ENCODE measurements at regions not wholly inside any gene's neighbourhood (a gene's known extent, or its start where the extent isn't known, plus 50 kb on each side); places are given as distances from the start of the nearest gene placed in this dataset.

DNA sequence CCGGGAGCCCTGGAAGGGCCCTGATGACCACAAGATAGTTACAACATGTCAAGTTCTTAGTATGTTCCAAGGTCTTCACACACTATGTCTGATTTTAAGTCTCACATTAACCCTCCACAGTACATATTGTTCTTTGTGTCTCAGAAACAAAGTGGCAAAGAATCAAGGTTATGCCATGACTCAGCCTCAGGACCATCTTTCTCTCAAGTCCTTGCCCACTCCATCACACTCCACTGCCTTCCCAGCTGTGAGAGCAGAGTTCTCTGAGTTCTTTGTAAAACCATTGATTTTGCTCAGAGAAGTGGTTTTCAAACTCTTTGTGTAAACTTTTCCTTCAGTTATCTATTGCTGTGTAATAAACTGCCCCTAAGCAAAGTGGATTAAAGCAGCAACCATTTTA lies 67.9 kb upstream of the C3orf80 start (continued):
- TF ChIP-seq MXI1 (IDR thresholded peaks at IDR 0.05; ENCODE audit: borderline replicate concordance, low read depth, low read length): no peak

DNA sequence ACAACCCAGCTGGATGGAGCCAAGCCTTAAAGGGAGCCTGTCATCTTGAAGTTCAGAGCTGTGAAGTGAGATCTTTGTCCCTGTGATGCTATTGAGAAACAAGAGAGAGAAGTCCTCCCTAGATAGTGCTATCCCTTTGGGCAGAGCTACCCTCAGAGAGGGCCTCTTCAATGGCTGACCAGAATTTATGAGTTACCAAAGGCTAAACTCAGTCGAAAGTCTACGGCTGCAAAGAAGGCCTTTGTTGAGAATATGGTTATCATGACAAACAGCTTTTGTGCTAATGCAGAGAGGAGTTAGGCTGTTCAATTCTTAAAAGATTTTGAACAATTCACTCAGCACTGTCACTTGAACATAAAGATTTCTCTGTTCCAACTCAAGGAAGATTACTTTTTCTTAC lies 65.9 kb upstream of the C3orf80 start:
- DNase-seq (ENCODE audit: low spot score) (no peak), FAIRE-seq (no peak), ATAC-seq (no peak)
- Histone ChIP-seq H3K27ac (ENCODE audit: extremely low read length, insufficient read depth, low read length) (no peak overlapping the region), H4K20me1 (ENCODE audit: insufficient read depth, low read length) (no peaks in the 10 kb centered on the region), H3K27me3 (ENCODE audit: control insufficient read depth in 1 of 2, insufficient read depth in 2 of 2, low read length in 2 of 2) (no peaks in the 10 kb centered on the region; a peak in 2 of 5 replicates), H3K9me3 (ENCODE audit: low read length) (no peaks in the 10 kb centered on the region), H2AFZ (ENCODE audit: low read length) (no peak overlapping the region), H3K9ac (ENCODE audit: insufficient read depth, low read depth, low read length) (no peak overlapping the region), H3K4me3 (replicated peaks in 1 of 3; ENCODE audit: insufficient read depth in 1 of 3, low read depth in 2 of 3, low read length in 3 of 3) (no peak overlapping the region), H3K4me2 (ENCODE audit: low read depth, low read length) (no peak overlapping the region), H3K36me3 (replicated peaks in 1 of 2; ENCODE audit: control insufficient read depth in 1 of 2, insufficient read depth in 2 of 2, low read length in 2 of 2) (no peaks in the 10 kb centered on the region), H3K4me1 (ENCODE audit: insufficient read depth, low read length) (no peaks in the 10 kb centered on the region), H3K79me2 (ENCODE audit: insufficient read depth, low read length) (no peaks in the 10 kb centered on the region)
- in situ Hi-C loops (cut with HindIII; ENCODE audit: extremely low pct_ligation_motif_present, low pct_unique_long_range_greater_than_20kb): no loop called here
- 13% methylated on average over 2 of the region's 2 CpGs for WGBS (ENCODE audit: low lambda C conversion rate)
- intact Hi-C loops (cut with micrococcal nuclease; ENCODE audit: unreplicated experiment): no loop called here
- CTCF ChIA-PET (ENCODE audit: low intra/inter-chr PET ratio, low total read pairs): no interaction called here
- BruUV-seq (replicated peaks): no TSS peak
- TF ChIP-seq, protein P1, sequence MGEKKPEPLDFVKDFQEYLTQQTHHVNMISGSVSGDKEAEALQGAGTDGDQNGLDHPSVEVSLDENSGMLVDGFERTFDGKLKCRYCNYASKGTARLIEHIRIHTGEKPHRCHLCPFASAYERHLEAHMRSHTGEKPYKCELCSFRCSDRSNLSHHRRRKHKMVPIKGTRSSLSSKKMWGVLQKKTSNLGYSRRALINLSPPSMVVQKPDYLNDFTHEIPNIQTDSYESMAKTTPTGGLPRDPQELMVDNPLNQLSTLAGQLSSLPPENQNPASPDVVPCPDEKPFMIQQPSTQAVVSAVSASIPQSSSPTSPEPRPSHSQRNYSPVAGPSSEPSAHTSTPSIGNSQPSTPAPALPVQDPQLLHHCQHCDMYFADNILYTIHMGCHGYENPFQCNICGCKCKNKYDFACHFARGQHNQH (CRISPR knock-in tag; IDR thresholded peaks at IDR 0.05): no peak
- TF ChIP-seq ZNF674 (CRISPR knock-in tag; IDR thresholded peaks at IDR 0.05; ENCODE audit: low read depth) (no peak), FLYWCH1 (CRISPR knock-in tag; IDR thresholded peaks at IDR 0.05) (no peak), MTA3 (CRISPR knock-in tag; IDR thresholded peaks at IDR 0.05) (no peak), ZBTB1 (CRISPR knock-in tag; IDR thresholded peaks at IDR 0.05; ENCODE audit: borderline replicate concordance) (no peak)
- POLR2A ChIA-PET: no interaction called here

DNA sequence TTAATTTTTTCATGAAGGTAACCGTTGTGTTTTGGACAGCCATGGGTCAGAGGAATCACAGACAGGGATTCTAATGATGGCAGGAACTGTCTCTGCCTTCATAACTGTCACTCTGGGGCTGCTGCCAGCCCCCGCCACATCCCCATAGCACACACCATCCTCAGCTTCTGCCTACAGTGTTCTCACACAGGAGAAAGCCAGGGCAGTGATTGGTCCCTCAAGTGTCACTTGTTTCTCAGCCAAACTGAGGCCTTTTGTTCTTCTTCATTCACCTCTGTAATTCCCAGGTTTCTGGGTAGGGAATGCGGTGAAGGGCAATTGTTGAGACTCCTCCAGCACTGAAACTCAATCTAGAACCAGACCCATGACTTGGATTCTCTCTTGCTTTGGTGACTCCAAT lies 65.4 kb upstream of the C3orf80 start:
- ATAC-seq (no peak), DNase-seq (ENCODE audit: low spot score) (no peak), FAIRE-seq (no peak)
- no peak overlapping the region for H3K4me2 ChIP-seq (ENCODE audit: low read depth, low read length)
- no peak overlapping the region for H3K27ac ChIP-seq (ENCODE audit: extremely low read length, insufficient read depth, low read length)
- in situ Hi-C loops (cut with HindIII; ENCODE audit: extremely low pct_ligation_motif_present, low pct_unique_long_range_greater_than_20kb) (loop anchor here (5.0 kb wide), 3 partner anchors 182 to 327 kb away; no protein-coding TSS in a partner anchor), intact Hi-C loops (cut with micrococcal nuclease; ENCODE audit: unreplicated experiment) (loop anchor here (5.0 kb wide), 1 partner anchor 327 kb away; no protein-coding TSS in a partner anchor)
- no peaks in the 10 kb centered on the region; a peak in 2 of 5 replicates for H3K27me3 ChIP-seq (ENCODE audit: control insufficient read depth in 1 of 2, insufficient read depth in 2 of 2, low read length in 2 of 2)
- no peaks in the 10 kb centered on the region for H3K9me3 ChIP-seq (ENCODE audit: low read length)
- no peaks in the 10 kb centered on the region for H3K36me3 ChIP-seq (replicated peaks in 1 of 2; ENCODE audit: control insufficient read depth in 1 of 2, insufficient read depth in 2 of 2, low read length in 2 of 2)
- 41% methylated on average over 3 of the region's 3 CpGs for whole genome bisulfite sequencing (ENCODE audit: low lambda C conversion rate)
- no peak overlapping the region for H2AFZ ChIP-seq (ENCODE audit: low read length)
- POLR2A ChIA-PET: no interaction called here
- CTCF ChIA-PET (ENCODE audit: low intra/inter-chr PET ratio, low total read pairs): no interaction called here
- no peaks in the 10 kb centered on the region for H4K20me1 ChIP-seq (ENCODE audit: insufficient read depth, low read length)
- H3K79me2 ChIP-seq (ENCODE audit: insufficient read depth, low read length): no peaks in the 10 kb centered on the region
- H3K4me1 ChIP-seq (ENCODE audit: insufficient read depth, low read length): no peaks in the 10 kb centered on the region
- no TSS peak for BruUV-seq (replicated peaks)
- H3K4me3 ChIP-seq (replicated peaks in 1 of 3; ENCODE audit: insufficient read depth in 1 of 3, low read depth in 2 of 3, low read length in 3 of 3): no peak overlapping the region
- no peak overlapping the region for H3K9ac ChIP-seq (ENCODE audit: insufficient read depth, low read depth, low read length)
- TF ChIP-seq SMC3 (IDR thresholded peaks at IDR 0.05; ENCODE audit: low read length) (no peak), U2AF1 (optimal IDR thresholded peaks at IDR 0.05; ENCODE audit: low read depth, low read length) (no peak), ZNF780A (CRISPR knock-in tag; IDR thresholded peaks at IDR 0.05) (no peak), POGZ (CRISPR knock-in tag; IDR thresholded peaks at IDR 0.05) (no peak), ZNF430 (CRISPR knock-in tag; IDR thresholded peaks at IDR 0.05) (no peak), ZNF788 (CRISPR knock-in tag; IDR thresholded peaks at IDR 0.05; ENCODE audit: borderline replicate concordance) (no peak), BCL6 (CRISPR knock-in tag; IDR thresholded peaks at IDR 0.05) (no peak), GFI1 (CRISPR knock-in tag; IDR thresholded peaks at IDR 0.05; ENCODE audit: borderline replicate concordance) (no peak), HHEX (CRISPR knock-in tag; IDR thresholded peaks at IDR 0.05) (no peak)
- TF ChIP-seq, protein P2, sequence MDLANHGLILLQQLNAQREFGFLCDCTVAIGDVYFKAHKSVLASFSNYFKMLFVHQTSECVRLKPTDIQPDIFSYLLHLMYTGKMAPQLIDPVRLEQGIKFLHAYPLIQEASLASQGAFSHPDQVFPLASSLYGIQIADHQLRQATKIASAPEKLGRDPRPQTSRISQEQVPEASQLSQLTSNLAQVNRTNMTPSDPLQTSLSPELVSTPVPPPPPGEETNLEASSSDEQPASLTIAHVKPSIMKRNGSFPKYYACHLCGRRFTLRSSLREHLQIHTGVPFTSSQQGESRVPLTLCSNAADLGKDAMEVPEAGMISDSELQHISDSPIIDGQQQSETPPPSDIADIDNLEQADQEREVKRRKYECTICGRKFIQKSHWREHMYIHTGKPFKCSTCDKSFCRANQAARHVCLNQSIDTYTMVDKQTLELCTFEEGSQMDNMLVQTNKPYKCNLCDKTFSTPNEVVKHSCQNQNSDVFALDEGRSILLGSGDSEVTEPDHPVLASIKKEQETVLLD (CRISPR knock-in tag; IDR thresholded peaks at IDR 0.05; ENCODE audit: low read depth): no peak
- TF ChIP-seq, protein P3, sequence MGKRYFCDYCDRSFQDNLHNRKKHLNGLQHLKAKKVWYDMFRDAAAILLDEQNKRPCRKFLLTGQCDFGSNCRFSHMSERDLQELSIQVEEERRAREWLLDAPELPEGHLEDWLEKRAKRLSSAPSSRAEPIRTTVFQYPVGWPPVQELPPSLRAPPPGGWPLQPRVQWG (CRISPR knock-in tag; IDR thresholded peaks at IDR 0.05; ENCODE audit: borderline replicate concordance, low read depth): no peak
